ENCODE measurements at regions not wholly inside any gene's neighbourhood (a gene's known extent, or its start where the extent isn't known, plus 50 kb on each side); places are given as distances from the start of the nearest gene placed in this dataset.

DNA sequence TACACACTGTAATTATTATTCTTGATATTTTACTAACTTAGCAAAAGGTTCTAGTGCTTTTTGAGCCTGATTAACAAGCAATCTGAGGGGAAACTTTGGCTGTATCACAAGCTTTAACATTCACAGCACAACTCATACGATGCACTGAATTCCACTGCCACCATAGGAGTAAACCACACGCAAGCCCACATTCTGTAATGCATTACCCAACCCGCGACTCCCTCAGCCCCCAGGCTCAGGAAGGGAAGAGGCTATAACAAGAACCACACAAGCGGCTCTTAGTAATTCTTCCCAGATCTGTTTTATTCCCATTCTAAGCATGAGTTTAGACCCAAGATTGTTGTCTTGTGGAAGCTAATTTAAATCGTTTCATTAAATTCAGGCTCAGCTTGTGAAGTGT is 138.5 kb upstream of the TBL1X start:
- no peaks in the 10 kb centered on the region for H3K36me3 Mint-ChIP-seq (ENCODE audit: insufficient read depth, unreplicated experiment)
- intact Hi-C loops (cut with micrococcal nuclease; ENCODE audit: unreplicated experiment), result no loop called here
- H3K27ac Mint-ChIP-seq (ENCODE audit: unreplicated experiment), result no peak overlapping the region
- CTCF ChIA-PET, result no interaction called here
- H3K4me1 Mint-ChIP-seq (ENCODE audit: low read depth, unreplicated experiment), result no peaks in the 10 kb centered on the region
- TF ChIP-seq, protein P1, sequence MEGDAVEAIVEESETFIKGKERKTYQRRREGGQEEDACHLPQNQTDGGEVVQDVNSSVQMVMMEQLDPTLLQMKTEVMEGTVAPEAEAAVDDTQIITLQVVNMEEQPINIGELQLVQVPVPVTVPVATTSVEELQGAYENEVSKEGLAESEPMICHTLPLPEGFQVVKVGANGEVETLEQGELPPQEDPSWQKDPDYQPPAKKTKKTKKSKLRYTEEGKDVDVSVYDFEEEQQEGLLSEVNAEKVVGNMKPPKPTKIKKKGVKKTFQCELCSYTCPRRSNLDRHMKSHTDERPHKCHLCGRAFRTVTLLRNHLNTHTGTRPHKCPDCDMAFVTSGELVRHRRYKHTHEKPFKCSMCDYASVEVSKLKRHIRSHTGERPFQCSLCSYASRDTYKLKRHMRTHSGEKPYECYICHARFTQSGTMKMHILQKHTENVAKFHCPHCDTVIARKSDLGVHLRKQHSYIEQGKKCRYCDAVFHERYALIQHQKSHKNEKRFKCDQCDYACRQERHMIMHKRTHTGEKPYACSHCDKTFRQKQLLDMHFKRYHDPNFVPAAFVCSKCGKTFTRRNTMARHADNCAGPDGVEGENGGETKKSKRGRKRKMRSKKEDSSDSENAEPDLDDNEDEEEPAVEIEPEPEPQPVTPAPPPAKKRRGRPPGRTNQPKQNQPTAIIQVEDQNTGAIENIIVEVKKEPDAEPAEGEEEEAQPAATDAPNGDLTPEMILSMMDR (IDR thresholded peaks at IDR 0.05; ENCODE audit: unreplicated experiment), result no peak
- no peak for DNase-seq
- no TSS peak for BruUV-seq (replicated peaks)
- no peaks in the 10 kb centered on the region for H3K27me3 Mint-ChIP-seq (ENCODE audit: unreplicated experiment)
- H3K4me3 Mint-ChIP-seq (ENCODE audit: low read depth, unreplicated experiment), result no peak overlapping the region
- H3K9me3 Mint-ChIP-seq (ENCODE audit: low read depth, unreplicated experiment), result no peaks in the 10 kb centered on the region

DNA sequence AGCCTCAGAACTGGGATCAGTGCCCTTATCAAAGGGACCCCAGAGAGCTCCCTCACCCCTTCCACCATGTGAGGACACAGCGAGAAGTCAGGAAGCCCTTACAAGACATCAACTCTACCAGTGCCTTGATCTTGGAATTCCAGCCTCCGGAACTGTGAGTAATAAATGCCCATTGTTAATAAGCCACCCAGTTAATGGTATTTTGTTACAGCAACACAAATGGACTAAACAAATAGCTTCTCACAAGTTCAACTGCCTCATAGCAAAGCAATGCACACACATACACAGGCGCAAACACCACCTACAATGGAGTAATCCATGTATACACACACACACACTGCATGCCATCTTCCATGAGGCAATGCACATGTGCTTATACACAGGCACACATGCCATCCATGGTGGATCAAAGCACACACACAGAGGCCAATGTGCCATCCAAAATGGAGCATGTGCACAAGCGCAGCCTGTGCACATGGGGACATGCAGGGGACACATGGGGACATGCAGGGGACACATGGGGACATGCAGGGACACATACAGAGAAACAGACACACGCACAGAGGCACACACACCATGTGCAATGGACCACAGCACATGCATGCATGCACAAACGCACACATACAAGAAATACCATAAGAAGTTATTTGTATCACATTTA is 137.6 kb upstream of the TBL1X start:
- BruUV-seq (replicated peaks), result no TSS peak
- CTCF ChIA-PET, result no interaction called here
- no peaks in the 10 kb centered on the region for H3K4me1 Mint-ChIP-seq (ENCODE audit: low read depth, unreplicated experiment)
- H3K4me3 Mint-ChIP-seq (ENCODE audit: low read depth, unreplicated experiment), result no peak overlapping the region
- no peak overlapping the region for H3K27ac Mint-ChIP-seq (ENCODE audit: unreplicated experiment)
- H3K36me3 Mint-ChIP-seq (ENCODE audit: insufficient read depth, unreplicated experiment), result no peaks in the 10 kb centered on the region
- H3K27me3 Mint-ChIP-seq (ENCODE audit: unreplicated experiment), result no peaks in the 10 kb centered on the region
- TF ChIP-seq, protein P1 (IDR thresholded peaks at IDR 0.05; ENCODE audit: unreplicated experiment), result no peak
- no peak for DNase-seq
- intact Hi-C loops (cut with micrococcal nuclease; ENCODE audit: unreplicated experiment), result no loop called here
- no peaks in the 10 kb centered on the region for H3K9me3 Mint-ChIP-seq (ENCODE audit: low read depth, unreplicated experiment)

DNA sequence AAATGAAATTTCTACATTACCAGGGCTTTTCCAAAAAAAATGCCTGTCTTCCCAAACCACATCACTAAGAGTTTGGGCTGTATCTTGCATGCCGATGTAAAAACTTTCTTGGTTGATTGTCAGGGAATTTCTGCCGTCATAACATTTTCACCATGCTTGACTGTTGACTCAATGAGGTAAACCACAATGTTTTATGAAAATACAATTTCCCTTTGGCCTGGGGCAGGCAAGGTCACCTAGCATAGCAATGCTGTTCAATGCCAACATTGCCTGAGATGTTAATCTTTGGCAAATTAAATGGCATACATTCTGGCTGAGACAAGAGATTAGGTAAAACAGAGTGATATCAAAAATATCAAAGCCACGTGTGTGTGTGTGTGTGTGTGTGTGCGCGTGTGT is 137.1 kb upstream of the TBL1X start:
- H3K9me3 Mint-ChIP-seq (ENCODE audit: low read depth, unreplicated experiment), result no peaks in the 10 kb centered on the region
- no peak overlapping the region for H3K27ac Mint-ChIP-seq (ENCODE audit: unreplicated experiment)
- no peak for DNase-seq
- H3K4me1 Mint-ChIP-seq (ENCODE audit: low read depth, unreplicated experiment), result peaks cover 3% of the 10 kb centered on the region
- no TSS peak for BruUV-seq (replicated peaks)
- H3K36me3 Mint-ChIP-seq (ENCODE audit: insufficient read depth, unreplicated experiment), result no peaks in the 10 kb centered on the region
- no peaks in the 10 kb centered on the region for H3K27me3 Mint-ChIP-seq (ENCODE audit: unreplicated experiment)
- CTCF ChIA-PET, result no interaction called here
- TF ChIP-seq, protein P1 (IDR thresholded peaks at IDR 0.05; ENCODE audit: unreplicated experiment), result no peak
- intact Hi-C loops (cut with micrococcal nuclease; ENCODE audit: unreplicated experiment), result no loop called here
- H3K4me3 Mint-ChIP-seq (ENCODE audit: low read depth, unreplicated experiment), result no peak overlapping the region

DNA sequence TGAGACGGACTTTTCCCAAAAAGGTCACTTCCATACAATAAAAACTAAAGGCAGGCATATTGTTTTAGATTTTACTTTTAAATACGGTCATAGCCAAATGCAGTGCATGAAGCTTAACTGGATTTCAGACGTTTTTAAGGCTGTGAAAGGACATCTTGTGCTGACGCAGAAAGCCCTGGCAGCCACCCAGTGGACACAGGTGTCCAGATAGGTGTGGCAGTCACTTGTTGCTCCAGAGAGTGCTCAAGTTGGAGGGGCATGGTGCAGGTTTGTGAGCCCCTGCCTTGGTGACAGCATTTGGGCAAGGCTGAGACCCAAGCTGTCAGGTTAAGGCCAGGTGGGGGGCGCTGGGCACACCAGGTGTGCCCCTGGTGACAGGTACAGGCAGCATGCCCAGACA is 135.8 kb upstream of the TBL1X start:
- no peaks in the 10 kb centered on the region for H3K36me3 Mint-ChIP-seq (ENCODE audit: insufficient read depth, unreplicated experiment)
- H3K4me1 Mint-ChIP-seq (ENCODE audit: low read depth, unreplicated experiment), result peaks cover 16% of the 10 kb centered on the region
- intact Hi-C loops (cut with micrococcal nuclease; ENCODE audit: unreplicated experiment), result no loop called here
- CTCF ChIA-PET, result interaction anchor here (0.6 kb wide), 1 partner anchor 14 kb away, joined by 3 read pairs; no protein-coding TSS in a partner anchor
- H3K9me3 Mint-ChIP-seq (ENCODE audit: low read depth, unreplicated experiment), result no peaks in the 10 kb centered on the region
- no peak overlapping the region for H3K4me3 Mint-ChIP-seq (ENCODE audit: low read depth, unreplicated experiment)
- TF ChIP-seq, protein P1 (IDR thresholded peaks at IDR 0.05; ENCODE audit: unreplicated experiment), result no peak
- BruUV-seq (replicated peaks), result no TSS peak
- H3K27me3 Mint-ChIP-seq (ENCODE audit: unreplicated experiment), result no peaks in the 10 kb centered on the region
- no peak overlapping the region for H3K27ac Mint-ChIP-seq (ENCODE audit: unreplicated experiment)
- no peak for DNase-seq
